Keratinocyte (primary cell): ENCODE measurements at regions not wholly inside any gene's neighbourhood (a gene's known extent, or its start where the extent isn't known, plus 50 kb on each side); places are given as distances from the start of the nearest gene placed in this dataset.

Experiments
- DNase-seq: peaks from one replicate; pipeline ENCODE4 v3.0.0-alpha.2; 2011; ENCODE audit warnings: low read depth, missing footprints, low spot score
- FAIRE-seq: peaks from 2 replicates; lab custom pipeline; 2011; peaks lifted over from hg19 to GRCh38; lab: Jason Lieb, UNC
- H2AFZ ChIP-seq: 2 replicates; pipeline ENCODE4 v1.6.0; 2012; ENCODE audit warnings: low read length, control low read depth, inconsistent platforms; ENCODE audit not compliant: control insufficient read depth
- H3K27ac ChIP-seq: 2 replicates; pipeline ENCODE4 v1.5.1; 2011; ENCODE audit warnings: low read length; ENCODE audit not compliant: control insufficient read depth, insufficient read depth
- H3K27me3 ChIP-seq: 3 replicates; pipeline ENCODE4 v1.6.0; 2011; ENCODE audit warnings: low read length; ENCODE audit not compliant: control insufficient read depth, insufficient read depth; ENCODE audit errors: extremely low read depth
- H3K36me3 ChIP-seq, 2 experiments: 2 replicates in 1 of 2; 3 replicates in 1 of 2; pipeline ENCODE4 v1.5.1; 2011; ENCODE audit warnings: low read length in 2 of 2, mild to moderate bottlenecking in 1 of 2; ENCODE audit not compliant: control insufficient read depth in 2 of 2, insufficient read depth in 2 of 2; ENCODE audit errors: extremely low read depth in 1 of 2
- H3K4me1 ChIP-seq: 3 replicates; pipeline ENCODE4 v1.5.1; 2011; ENCODE audit warnings: low read length; ENCODE audit not compliant: control insufficient read depth, insufficient read depth; ENCODE audit errors: extremely low read depth
- H3K4me2 ChIP-seq: 3 replicates; pipeline ENCODE4 v1.6.0; 2011; ENCODE audit warnings: low read depth, low read length; ENCODE audit not compliant: control insufficient read depth, insufficient read depth; ENCODE audit errors: extremely low read depth
- H3K4me3 ChIP-seq, 3 experiments: fragments of 200-600 bp in 1 of 3; sonication (generic) in 1 of 3; 2 replicates in 2 of 3; 3 replicates in 1 of 3; pipeline ENCODE4 v1.5.1; 2011 to 2016; ENCODE audit warnings: low read length in 3 of 3, mild to moderate bottlenecking in 3 of 3, control low read depth in 2 of 3, inconsistent platforms in 1 of 3, low read depth in 1 of 3, mixed read lengths in 1 of 3, mixed run types in 1 of 3, moderate library complexity in 1 of 3; ENCODE audit not compliant: control insufficient read depth in 2 of 3, insufficient read depth in 2 of 3; ENCODE audit errors: extremely low read depth in 1 of 3
- H3K79me2 ChIP-seq: 2 replicates; pipeline ENCODE4 v1.6.0; 2012; ENCODE audit warnings: low read length; ENCODE audit not compliant: control insufficient read depth, insufficient read depth
- H3K9ac ChIP-seq: 3 replicates; pipeline ENCODE4 v1.6.0; 2011; ENCODE audit warnings: low read length; ENCODE audit not compliant: control insufficient read depth, insufficient read depth; ENCODE audit errors: extremely low read depth
- H3K9me1 ChIP-seq: 3 replicates; pipeline ENCODE4 v1.6.0; 2011; ENCODE audit warnings: low read length; ENCODE audit not compliant: control insufficient read depth, insufficient read depth; ENCODE audit errors: extremely low read depth
- H3K9me3 ChIP-seq: 2 replicates; pipeline ENCODE4 v1.5.1; 2012; ENCODE audit warnings: low read depth, low read length; ENCODE audit not compliant: control insufficient read depth
- H4K20me1 ChIP-seq: 3 replicates; pipeline ENCODE4 v1.6.0; 2011; ENCODE audit warnings: low read length; ENCODE audit not compliant: control insufficient read depth, insufficient read depth; ENCODE audit errors: extremely low read depth
- CTCF ChIP-seq, 3 experiments: IDR thresholded peaks in 1 of 3; conservative IDR thresholded peaks in 1 of 3; optimal IDR thresholded peaks in 1 of 3; 2 replicates in 2 of 3; 3 replicates in 1 of 3; pipeline versions ENCODE3 to v1.5.1; 2011; ENCODE audit warnings: low read length in 3 of 3, mild to moderate bottlenecking in 3 of 3, moderate library complexity in 2 of 3, control low read depth in 1 of 3, inconsistent platforms in 1 of 3; ENCODE audit not compliant: insufficient read depth in 2 of 3; ENCODE audit errors: extremely low read depth in 1 of 3
- EZH2 ChIP-seq: IDR thresholded peaks from one replicate; pipeline ENCODE4 v1.6.1; 2012; ENCODE audit warnings: inconsistent platforms, mild to moderate bottlenecking, low read length, moderate library complexity
- dilution Hi-C: fragments of 300-500 bp; cut with MboI; formaldehyde crosslinking; loops from one replicate; pipeline ENCODE4 v1.7.0; 2020; ENCODE audit warnings: low sequenced_read_pairs; ENCODE audit not compliant: extremely low pct_ligation_motif_present

GRCh38 chr3:67831262-67831661 lies 176.8 kb upstream of the SUCLG2 start:
- no peak overlapping the region for H3K4me2 ChIP-seq
- no peak overlapping the region for H3K9ac ChIP-seq
- no peaks in the 10 kb centered on the region for H3K79me2 ChIP-seq
- H3K4me3 ChIP-seq: no peak overlapping the region
- H3K36me3 ChIP-seq: no peaks in the 10 kb centered on the region
- H4K20me1 ChIP-seq: no peaks in the 10 kb centered on the region
- H3K27me3 ChIP-seq: no peaks in the 10 kb centered on the region
- FAIRE-seq: no peak
- H3K9me1 ChIP-seq: no peaks in the 10 kb centered on the region
- no peak overlapping the region for H2AFZ ChIP-seq
- dilution Hi-C loops: no loop called here
- H3K4me1 ChIP-seq: no peaks in the 10 kb centered on the region
- H3K9me3 ChIP-seq: no peaks in the 10 kb centered on the region
- DNase-seq: no peak
- TF ChIP-seq EZH2 (no peak), CTCF (optimal IDR thresholded peaks at IDR 0.05 in 1 of 3, IDR thresholded peaks at IDR 0.05 in 1 of 3, conservative IDR thresholded peaks at IDR 0.05 in 1 of 3; ENCODE audit: extremely low read depth in 1 of 3, insufficient read depth in 2 of 3, low read length in 3 of 3) (no peak)
- no peak overlapping the region for H3K27ac ChIP-seq

- Histone ChIP-seq H3K27ac (no peak overlapping the region), H3K4me3 (no peak overlapping the region), H4K20me1 (no peaks in the 10 kb centered on the region), H3K27me3 (no peaks in the 10 kb centered on the region), H3K9ac (no peak overlapping the region), H3K9me3 (no peaks in the 10 kb centered on the region), H3K9me1 (no peaks in the 10 kb centered on the region), H3K36me3 (no peaks in the 10 kb centered on the region), H3K4me1 (no peaks in the 10 kb centered on the region), H3K79me2 (no peaks in the 10 kb centered on the region), H3K4me2 (no peak overlapping the region), H2AFZ (no peak overlapping the region)
- dilution Hi-C loops: no loop called here
- FAIRE-seq (no peak), DNase-seq (no peak)
- no peak for TF ChIP-seq CTCF (optimal IDR thresholded peaks at IDR 0.05 in 1 of 3, IDR thresholded peaks at IDR 0.05 in 1 of 3, conservative IDR thresholded peaks at IDR 0.05 in 1 of 3; ENCODE audit: extremely low read depth in 1 of 3, insufficient read depth in 2 of 3, low read length in 3 of 3)
- no peak for TF ChIP-seq EZH2
Observed at GRCh38 chr3:67828486-67829010, 174.1 kb upstream of the SUCLG2 start.
